Endometrium (tissue), 2 donors: ENCODE measurements at regions not wholly inside any gene's neighbourhood (a gene's known extent, or its start where the extent isn't known, plus 50 kb on each side); places are given as distances from the start of the nearest gene placed in this dataset.
"Not testable (repeated sequence)": the region's sequence is repeated elsewhere in the genome, so short reads cannot be mapped to it uniquely, and the experiment has no call there.

ENCODE experiments used
- FAIRE-seq: peaks from 2 replicates; lab custom pipeline; 2012; peaks lifted over from hg19 to GRCh38; lab: Jason Lieb, UNC
- donor health status: control.
- donor health status: control.

- no peak for FAIRE-seq
These were observed 466.7 kb upstream of the MYT1L start for GRCh38 chr2:2797797-2798196.

GRCh38 chr2:2796207-2796606 is 465.1 kb upstream of the MYT1L start:
- no peak for FAIRE-seq

- FAIRE-seq: no peak
These were observed 464.5 kb upstream of the MYT1L start for GRCh38 chr2:2795438-2796091.

- FAIRE-seq: no peak
These were observed 463.0 kb upstream of the MYT1L start for GRCh38 chr2:2793925-2794560.

GRCh38 chr2:2793514-2793913 is 462.4 kb upstream of the MYT1L start:
- no peak for FAIRE-seq

GRCh38 chr2:2791606-2792005 is 460.5 kb upstream of the MYT1L start:
- no peak for FAIRE-seq

- no peak for FAIRE-seq
These were observed 460.0 kb upstream of the MYT1L start for GRCh38 chr2:2791031-2791430.

GRCh38 chr2:2788076-2788475 is 457.0 kb upstream of the MYT1L start:
- FAIRE-seq: no peak

GRCh38 chr2:2787301-2787907 is 456.3 kb upstream of the MYT1L start:
- FAIRE-seq: no peak

- FAIRE-seq: no peak
These were observed 450.9 kb upstream of the MYT1L start for GRCh38 chr2:2782007-2782406.

GRCh38 chr2:2779727-2780126 is 448.7 kb upstream of the MYT1L start:
- no peak for FAIRE-seq

GRCh38 chr2:2777876-2778275 is 446.8 kb upstream of the MYT1L start:
- no peak for FAIRE-seq

GRCh38 chr2:2777213-2777612 is 446.1 kb upstream of the MYT1L start:
- FAIRE-seq: no peak

GRCh38 chr2:2775018-2775417 is 443.9 kb upstream of the MYT1L start:
- FAIRE-seq: no peak

- no peak for FAIRE-seq
These were observed 442.6 kb upstream of the MYT1L start for GRCh38 chr2:2773692-2774091.

GRCh38 chr2:2773080-2773479 is 442.0 kb upstream of the MYT1L start:
- not testable (repeated sequence) for FAIRE-seq

GRCh38 chr2:2771721-2772411 is 440.8 kb upstream of the MYT1L start:
- no peak for FAIRE-seq

GRCh38 chr2:2769481-2770431 is 438.7 kb upstream of the MYT1L start:
- no peak for FAIRE-seq

GRCh38 chr2:2768476-2768875 is 437.4 kb upstream of the MYT1L start:
- FAIRE-seq: no peak

- no peak for FAIRE-seq
These were observed 436.8 kb upstream of the MYT1L start for GRCh38 chr2:2767837-2768236.

GRCh38 chr2:2765839-2766495 is 434.9 kb upstream of the MYT1L start:
- no peak for FAIRE-seq
